GM23248 (cell line): ENCODE measurements at regions not wholly inside any gene's neighbourhood (a gene's known extent, or its start where the extent isn't known, plus 50 kb on each side); places are given as distances from the start of the nearest gene placed in this dataset.
"Not testable (repeated sequence)": the region's sequence is repeated elsewhere in the genome, so short reads cannot be mapped to it uniquely, and the experiment has no call there.

Experiments used
- DNase-seq: peaks from one replicate; pipeline ENCODE4 v3.0.0-alpha.2; 2015
- H2AFZ ChIP-seq: fragments of 200-600 bp; sonication (generic); 2 replicates; pipeline ENCODE4 v1.6.1; 2016; ENCODE audit warnings: antibody characterized with exemption
- H3F3A ChIP-seq: fragments of 200-600 bp; sonication (generic); 2 replicates; pipeline ENCODE4 v1.6.1; 2016; ENCODE audit warnings: mild to moderate bottlenecking, antibody characterized with exemption, mixed run types; ENCODE audit not compliant: insufficient read depth
- H3K27ac ChIP-seq: fragments of 200-600 bp; sonication (generic); 2 replicates; pipeline ENCODE4 v1.5.1; 2016; ENCODE audit warnings: mild to moderate bottlenecking
- H3K27me3 ChIP-seq: fragments of 200-600 bp; sonication (generic); replicated peaks from 2 replicates; pipeline ENCODE4 v1.6.1; 2016; ENCODE audit warnings: mild to moderate bottlenecking; ENCODE audit not compliant: insufficient read depth
- H3K36me3 ChIP-seq: fragments of 200-600 bp; sonication (generic); 2 replicates; pipeline ENCODE4 v1.6.1; 2016; ENCODE audit warnings: low read depth, mild to moderate bottlenecking
- H3K4me1 ChIP-seq: fragments of 200-600 bp; sonication (generic); 2 replicates; pipeline ENCODE4 v1.6.1; 2016; ENCODE audit warnings: mild to moderate bottlenecking; ENCODE audit not compliant: insufficient read depth
- H3K4me2 ChIP-seq: fragments of 200-600 bp; sonication (generic); one replicate; pipeline ENCODE4 v1.6.1; 2016; ENCODE audit warnings: mild to moderate bottlenecking; ENCODE audit not compliant: unreplicated experiment
- H3K4me3 ChIP-seq: fragments of 200-600 bp; sonication (generic); 2 replicates; pipeline ENCODE4 v1.5.1; 2016; ENCODE audit warnings: mild to moderate bottlenecking
- H3K79me2 ChIP-seq: fragments of 200-600 bp; sonication (generic); 2 replicates; pipeline ENCODE4 v1.6.1; 2016; ENCODE audit warnings: mild to moderate bottlenecking; ENCODE audit not compliant: insufficient read depth
- H3K9ac ChIP-seq: fragments of 200-600 bp; sonication (generic); 2 replicates; pipeline ENCODE4 v1.6.1; 2016; ENCODE audit warnings: mild to moderate bottlenecking
- H3K9me2 ChIP-seq: fragments of 200-600 bp; sonication (generic); 2 replicates; pipeline ENCODE4 v1.6.1; 2016; ENCODE audit warnings: mixed run types, mild to moderate bottlenecking, moderate library complexity; ENCODE audit not compliant: insufficient read depth
- H3K9me3 ChIP-seq: fragments of 200-600 bp; sonication (generic); one replicate; pipeline ENCODE4 v1.6.1; 2017; ENCODE audit warnings: low read depth
- H4K20me1 ChIP-seq: fragments of 200-600 bp; sonication (generic); 2 replicates; pipeline ENCODE4 v1.6.0; 2016; ENCODE audit not compliant: insufficient read depth
- EZH2 ChIP-seq: fragments of 200-600 bp; sonication (generic); IDR thresholded peaks from 2 replicates; pipeline ENCODE4 v1.6.1; 2018; ENCODE audit warnings: antibody characterized with exemption, mild to moderate bottlenecking; ENCODE audit not compliant: insufficient read depth, poor library complexity, severe bottlenecking
- EZH2phosphoT487 ChIP-seq: fragments of 200-600 bp; sonication (generic); IDR thresholded peaks from 2 replicates; pipeline ENCODE4 v1.6.1; 2018; ENCODE audit warnings: antibody characterized with exemption, moderate library complexity, mild to moderate bottlenecking, low read depth; ENCODE audit not compliant: insufficient read depth
- WGBS, 2 experiments: methylation state at CpG; one replicate each; pipeline ENCODE4 v1.1.6; 2015 to 2017; ENCODE audit warnings: low lambda C conversion rate in 2 of 2, low coverage in 1 of 2; ENCODE audit errors: missing lambda C conversion rate in 2 of 2; 5-methylcytosine and 5-hydroxymethylcytosine counted together
- in situ Hi-C: fragments of 300-500 bp; cut with MboI; formaldehyde crosslinking; loops from 2 replicates; pipeline ENCODE4 v1.15.0; 2020

GRCh38 chr11:15685306-15685705, 570.6 kb downstream of the INSC start:
- no peaks in the 10 kb centered on the region for H3K4me1 ChIP-seq
- H3K9ac ChIP-seq = no peak overlapping the region
- TF ChIP-seq EZH2 (no peak), EZH2phosphoT487 (no peak)
- H3K79me2 ChIP-seq = no peaks in the 10 kb centered on the region
- no peak overlapping the region for H3K4me2 ChIP-seq
- in situ Hi-C loops = no loop called here
- H3K27me3 ChIP-seq = no peaks in the 10 kb centered on the region
- H2AFZ ChIP-seq = no peak overlapping the region
- H3K9me2 ChIP-seq = no peaks in the 10 kb centered on the region
- no peaks in the 10 kb centered on the region for H4K20me1 ChIP-seq
- no peaks in the 10 kb centered on the region for H3F3A ChIP-seq
- no peak overlapping the region for H3K27ac ChIP-seq
- DNase-seq = no peak
- no peaks in the 10 kb centered on the region for H3K9me3 ChIP-seq
- no peak overlapping the region for H3K4me3 ChIP-seq
- WGBS, 2 experiments = 2 to 11% methylated on average over 3 of the region's 3 CpGs
- no peaks in the 10 kb centered on the region for H3K36me3 ChIP-seq

GRCh38 chr11:15686259-15686658, 571.5 kb downstream of the INSC start:
- H3K9me3 ChIP-seq, H3K36me3 ChIP-seq, in situ Hi-C loops, H3K9me2 ChIP-seq, H3F3A ChIP-seq, H2AFZ ChIP-seq, H3K4me3 ChIP-seq, H4K20me1 ChIP-seq, H3K9ac ChIP-seq, H3K4me1 ChIP-seq, H3K4me2 ChIP-seq, DNase-seq, H3K27ac ChIP-seq, H3K27me3 ChIP-seq, H3K79me2 ChIP-seq: not testable (repeated sequence)
- WGBS, 2 experiments = 46 to 69% methylated on average over 7 to 16 of the region's 16 CpGs

- no peak for TF ChIP-seq EZH2phosphoT487
- TF ChIP-seq EZH2 = no peak
- Histone ChIP-seq H3K79me2 (no peaks in the 10 kb centered on the region), H2AFZ (no peak overlapping the region), H3K4me3 (no peak overlapping the region), H3K27ac (no peak overlapping the region), H4K20me1 (no peaks in the 10 kb centered on the region), H3K4me1 (no peaks in the 10 kb centered on the region), H3K4me2 (no peak overlapping the region), H3K9me3 (no peaks in the 10 kb centered on the region), H3K36me3 (no peaks in the 10 kb centered on the region), H3K9me2 (no peaks in the 10 kb centered on the region), H3K27me3 (no peaks in the 10 kb centered on the region), H3K9ac (no peak overlapping the region), H3F3A (no peaks in the 10 kb centered on the region)
- no peak for DNase-seq
- whole genome bisulfite sequencing, 2 experiments = 36 to 44% methylated on average over 2 of the region's 2 CpGs
- in situ Hi-C loops = no loop called here
Observed at GRCh38 chr11:15687342-15687741, 572.6 kb downstream of the INSC start.

- Histone ChIP-seq H3K9ac (no peak overlapping the region), H3F3A (no peaks in the 10 kb centered on the region), H3K4me2 (no peak overlapping the region), H3K4me1 (no peaks in the 10 kb centered on the region), H3K79me2 (no peaks in the 10 kb centered on the region), H3K27me3 (no peaks in the 10 kb centered on the region), H3K27ac (no peak overlapping the region), H3K9me3 (no peaks in the 10 kb centered on the region), H3K4me3 (no peak overlapping the region), H3K36me3 (no peaks in the 10 kb centered on the region), H3K9me2 (no peaks in the 10 kb centered on the region), H2AFZ (no peak overlapping the region), H4K20me1 (no peaks in the 10 kb centered on the region)
- WGBS, 2 experiments = 22% methylated on average over 4 of the region's 4 CpGs
- TF ChIP-seq EZH2 (no peak), EZH2phosphoT487 (no peak)
- DNase-seq = peak; percentile 8
- in situ Hi-C loops = no loop called here
Observed at GRCh38 chr11:15688351-15688792, 573.6 kb downstream of the INSC start.

- no peak overlapping the region for H3K4me3 ChIP-seq
- H2AFZ ChIP-seq = no peak overlapping the region
- no peak overlapping the region for H3K27ac ChIP-seq
- no peak overlapping the region for H3K4me2 ChIP-seq
- H3F3A ChIP-seq = no peaks in the 10 kb centered on the region
- no peaks in the 10 kb centered on the region for H3K79me2 ChIP-seq
- WGBS, 2 experiments = 36 to 38% methylated on average over 3 of the region's 3 CpGs
- DNase-seq = no peak
- H3K9me2 ChIP-seq = no peaks in the 10 kb centered on the region
- no peaks in the 10 kb centered on the region for H3K36me3 ChIP-seq
- H3K9me3 ChIP-seq = no peaks in the 10 kb centered on the region
- in situ Hi-C loops = no loop called here
- no peaks in the 10 kb centered on the region for H3K4me1 ChIP-seq
- TF ChIP-seq EZH2 (no peak), EZH2phosphoT487 (no peak)
- no peaks in the 10 kb centered on the region for H3K27me3 ChIP-seq
- no peaks in the 10 kb centered on the region for H4K20me1 ChIP-seq
- no peak overlapping the region for H3K9ac ChIP-seq
Observed at GRCh38 chr11:15690320-15690719, 575.6 kb downstream of the INSC start.
